ENCODE measurements at regions not wholly inside any gene's neighbourhood (a gene's known extent, or its start where the extent isn't known, plus 50 kb on each side); places are given as distances from the start of the nearest gene placed in this dataset.

GRCh38 chr5:96243862-96244261 lies 189.2 kb downstream of the PCSK1 start:
- in situ Hi-C loops (cut with MboI): no loop called here
- FAIRE-seq (no peak), ATAC-seq (no peak), DNase-seq (ENCODE audit: low read depth, low spot score) (no peak)
- Histone ChIP-seq H3K4me2 (ENCODE audit: control insufficient read depth, insufficient read depth) (no peak overlapping the region), H3K4me3 (no peak overlapping the region), H3K79me2 (ENCODE audit: control insufficient read depth, insufficient read depth, low read length) (no peaks in the 10 kb centered on the region), H3K9me3 (replicated peaks; ENCODE audit: control insufficient read depth, insufficient read depth, low read length) (no peaks in the 10 kb centered on the region), H3K27ac (ENCODE audit: control insufficient read depth, insufficient read depth) (no peak overlapping the region), H3K27me3 (replicated peaks in 1 of 2; ENCODE audit: control insufficient read depth in 2 of 2, insufficient read depth in 2 of 2, low read length in 1 of 2) (no peaks in the 10 kb centered on the region), H3K36me3 (ENCODE audit: control insufficient read depth in 2 of 2, insufficient read depth in 2 of 2, low read length in 1 of 2) (no peaks in the 10 kb centered on the region), H3K9ac (ENCODE audit: control insufficient read depth, insufficient read depth, low read length) (no peak overlapping the region), H4K20me1 (ENCODE audit: control insufficient read depth, insufficient read depth) (no peaks in the 10 kb centered on the region), H2AFZ (ENCODE audit: control insufficient read depth, low read depth, low read length) (no peak overlapping the region), H3K4me1 (ENCODE audit: control insufficient read depth, insufficient read depth, low read length) (no peaks in the 10 kb centered on the region)
- ChIA-PET POLR2A (no interaction called here), CTCF (no interaction called here), RAD21 (ENCODE audit: unreplicated experiment) (no interaction called here), SMC1A (ENCODE audit: uncharacterized antibody, unreplicated experiment) (interaction anchor here (0.7 kb wide), 1 partner anchor 9 kb away, joined by 4 read pairs; no protein-coding TSS in a partner anchor)
- WGBS (ENCODE audit: insufficient coverage, insufficient replicate concordance, low lambda C conversion rate, missing lambda C conversion rate): 41% methylated on average over 1 of the region's 1 CpG
- BruUV-seq (replicated peaks): no TSS peak
- intact Hi-C loops (cut with micrococcal nuclease; ENCODE audit: unreplicated experiment): no loop called here
- no peak for TF ChIP-seq ZNF217 (IDR thresholded peaks at IDR 0.05)
- TF ChIP-seq ZSCAN29 (IDR thresholded peaks at IDR 0.05): no peak
- no peak for TF ChIP-seq RAD21 (IDR thresholded peaks at IDR 0.05; ENCODE audit: insufficient read depth, low read depth, low read length)
- no peak for TF ChIP-seq MTA2 (IDR thresholded peaks at IDR 0.05; ENCODE audit: low read depth)
- no peak for TF ChIP-seq CREB1 (IDR thresholded peaks at IDR 0.05; ENCODE audit: low read depth)
- no peak for TF ChIP-seq SUZ12 (IDR thresholded peaks at IDR 0.05; ENCODE audit: unreplicated experiment)
- TF ChIP-seq DPF2 (IDR thresholded peaks at IDR 0.05): no peak
- TF ChIP-seq IKZF1 (conservative IDR thresholded peaks at IDR 0.05): no peak
- TF ChIP-seq POLR2A (IDR thresholded peaks at IDR 0.05; ENCODE audit: low read depth, low read length): no peak
- TF ChIP-seq, protein P1, sequence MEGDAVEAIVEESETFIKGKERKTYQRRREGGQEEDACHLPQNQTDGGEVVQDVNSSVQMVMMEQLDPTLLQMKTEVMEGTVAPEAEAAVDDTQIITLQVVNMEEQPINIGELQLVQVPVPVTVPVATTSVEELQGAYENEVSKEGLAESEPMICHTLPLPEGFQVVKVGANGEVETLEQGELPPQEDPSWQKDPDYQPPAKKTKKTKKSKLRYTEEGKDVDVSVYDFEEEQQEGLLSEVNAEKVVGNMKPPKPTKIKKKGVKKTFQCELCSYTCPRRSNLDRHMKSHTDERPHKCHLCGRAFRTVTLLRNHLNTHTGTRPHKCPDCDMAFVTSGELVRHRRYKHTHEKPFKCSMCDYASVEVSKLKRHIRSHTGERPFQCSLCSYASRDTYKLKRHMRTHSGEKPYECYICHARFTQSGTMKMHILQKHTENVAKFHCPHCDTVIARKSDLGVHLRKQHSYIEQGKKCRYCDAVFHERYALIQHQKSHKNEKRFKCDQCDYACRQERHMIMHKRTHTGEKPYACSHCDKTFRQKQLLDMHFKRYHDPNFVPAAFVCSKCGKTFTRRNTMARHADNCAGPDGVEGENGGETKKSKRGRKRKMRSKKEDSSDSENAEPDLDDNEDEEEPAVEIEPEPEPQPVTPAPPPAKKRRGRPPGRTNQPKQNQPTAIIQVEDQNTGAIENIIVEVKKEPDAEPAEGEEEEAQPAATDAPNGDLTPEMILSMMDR (IDR thresholded peaks at IDR 0.05 in 2 of 3, conservative IDR thresholded peaks at IDR 0.05 in 1 of 3; ENCODE audit: control insufficient read depth in 2 of 3, extremely low read depth in 1 of 3, insufficient read depth in 1 of 3, low read depth in 3 of 3, low read length in 3 of 3): no peak
- no peak for TF ChIP-seq SREBF2 (IDR thresholded peaks at IDR 0.05; ENCODE audit: low read length)
- no peak for TF ChIP-seq CHD1 (IDR thresholded peaks at IDR 0.05; ENCODE audit: low read depth, low read length)
- no peak for TF ChIP-seq CHD4 (IDR thresholded peaks at IDR 0.05)
